HG03095 (cell line): ENCODE measurements at regions not wholly inside any gene's neighbourhood (a gene's known extent, or its start where the extent isn't known, plus 50 kb on each side); places are given as distances from the start of the nearest gene placed in this dataset.

Experiments used
- ATAC-seq: cut with Tn5 transposase; IDR thresholded peaks from one replicate; pipeline ENCODE4 v1.9.1; 2021; ENCODE audit warnings: moderate library complexity; ENCODE audit not compliant: unreplicated experiment

DNA sequence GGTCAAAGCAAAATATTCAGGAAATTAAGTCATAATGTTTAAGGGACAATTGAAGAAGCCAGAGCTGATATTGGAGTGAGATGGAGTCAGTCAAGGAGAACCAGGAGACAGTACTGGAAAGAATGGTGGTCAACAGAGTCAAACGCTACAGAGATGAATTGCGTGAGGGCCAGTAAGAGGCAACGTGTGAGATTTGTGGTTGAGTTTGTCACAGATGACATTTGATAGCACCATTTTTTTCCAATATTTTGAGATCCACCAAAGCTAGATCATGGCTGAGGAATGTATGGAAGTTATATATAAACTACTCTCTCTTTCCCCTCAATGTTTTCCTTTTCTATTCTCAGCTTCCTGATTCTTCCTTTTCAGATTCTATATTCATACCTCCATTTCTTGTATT, 375.1 kb upstream of the ROBO2 start:
- no peak for ATAC-seq

- no peak for ATAC-seq
Observed at GRCh38 chr3:76668653-76669052, 371.2 kb upstream of the ROBO2 start.

- no peak for ATAC-seq
Observed at GRCh38 chr3:76669322-76669721, 370.6 kb upstream of the ROBO2 start.

- ATAC-seq = no peak
Observed at GRCh38 chr3:76673171-76673570, 366.7 kb upstream of the ROBO2 start.

- ATAC-seq = no peak
Observed at GRCh38 chr3:76679541-76679940, 360.4 kb upstream of the ROBO2 start.

- no peak for ATAC-seq
Observed at GRCh38 chr3:76683256-76683655, 356.6 kb upstream of the ROBO2 start.

GRCh38 chr3:76684946-76685345, 355.0 kb upstream of the ROBO2 start:
- ATAC-seq = no peak

- ATAC-seq = no peak
Observed at GRCh38 chr3:76685858-76686257, 354.0 kb upstream of the ROBO2 start.

DNA sequence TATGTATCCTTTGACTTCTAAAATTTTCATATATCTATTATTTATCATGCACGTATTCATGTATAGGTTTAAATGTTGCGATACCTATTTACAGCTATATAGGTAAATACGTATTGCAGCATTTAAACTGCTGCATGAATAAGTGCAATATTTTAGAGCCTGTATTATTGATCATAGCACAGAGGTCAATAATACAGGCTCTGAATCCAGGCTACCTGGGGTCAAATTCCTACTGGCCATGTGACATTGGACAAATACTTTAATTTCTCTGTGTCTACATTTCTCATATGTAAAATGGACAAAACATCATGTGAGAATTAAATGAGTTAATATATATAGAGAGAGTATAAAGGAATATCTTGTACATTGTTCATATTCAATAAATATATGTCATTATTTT, 352.9 kb upstream of the ROBO2 start:
- ATAC-seq = no peak

GRCh38 chr3:76694063-76694462, 345.8 kb upstream of the ROBO2 start:
- ATAC-seq = no peak

DNA sequence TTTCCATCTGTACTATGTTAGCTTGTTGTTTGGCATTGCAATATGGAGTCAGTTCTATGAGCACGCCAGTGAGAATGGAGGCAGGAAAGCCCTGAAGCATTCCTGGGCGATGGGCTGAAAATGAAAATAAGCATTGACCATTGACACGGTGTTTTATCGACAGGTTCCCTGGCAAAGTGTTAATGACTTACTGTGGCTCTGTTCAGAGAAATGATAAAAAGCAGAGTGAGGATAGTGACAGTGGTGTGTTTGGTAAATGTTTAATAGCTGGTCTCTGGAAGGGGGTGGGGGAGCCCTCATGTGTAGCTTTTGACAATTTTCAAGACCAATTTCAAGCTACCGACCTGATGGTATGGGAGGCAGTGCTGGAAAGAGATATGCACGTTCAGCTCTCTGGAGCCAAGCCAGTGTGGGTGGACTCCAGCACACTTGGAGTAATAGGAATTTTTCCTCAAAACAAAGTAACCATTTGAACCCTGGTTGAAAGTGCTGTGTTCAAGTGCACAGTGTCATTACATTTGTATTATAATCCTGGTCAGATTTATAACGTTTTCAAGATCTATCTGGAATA, 341.7 kb upstream of the ROBO2 start:
- no peak for ATAC-seq

DNA sequence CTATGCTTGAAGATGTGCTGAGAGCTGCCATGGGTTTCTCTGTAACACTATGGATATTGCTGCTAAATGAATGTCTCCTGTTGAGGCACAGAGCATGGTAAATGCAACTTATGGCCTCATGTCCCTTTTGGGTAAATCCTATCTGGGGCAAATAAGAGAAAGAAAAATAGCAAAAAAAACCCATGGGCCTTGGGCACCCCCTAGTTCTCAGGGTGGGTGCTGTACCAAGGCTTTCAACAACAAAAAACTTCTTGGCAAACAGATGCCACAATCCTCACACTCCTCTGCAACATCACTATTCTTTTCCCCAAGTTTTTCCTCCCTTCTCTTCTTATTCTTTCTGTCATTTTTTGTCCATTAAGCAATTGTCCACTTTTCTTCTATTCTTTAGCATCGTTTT, 340.1 kb upstream of the ROBO2 start:
- ATAC-seq = no peak

DNA sequence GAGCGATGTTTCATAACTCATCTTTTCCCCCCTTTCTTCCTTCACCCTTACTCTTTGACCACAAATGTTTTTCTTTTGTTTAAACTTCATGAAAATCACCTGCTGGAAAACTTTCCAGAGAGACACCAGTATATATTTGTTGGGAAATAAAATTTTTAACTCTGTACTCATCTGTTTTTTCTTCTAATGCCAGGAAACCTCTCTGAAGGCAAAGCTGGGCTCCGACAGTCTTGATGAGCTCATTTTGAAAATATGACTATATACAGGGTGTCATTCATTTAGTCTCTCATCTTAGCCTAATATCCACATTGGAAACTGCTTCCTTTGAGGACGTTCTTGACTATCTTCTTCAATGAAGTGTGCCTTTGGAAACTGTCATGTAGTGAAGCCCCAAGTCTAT, 339.6 kb upstream of the ROBO2 start:
- ATAC-seq = no peak

DNA sequence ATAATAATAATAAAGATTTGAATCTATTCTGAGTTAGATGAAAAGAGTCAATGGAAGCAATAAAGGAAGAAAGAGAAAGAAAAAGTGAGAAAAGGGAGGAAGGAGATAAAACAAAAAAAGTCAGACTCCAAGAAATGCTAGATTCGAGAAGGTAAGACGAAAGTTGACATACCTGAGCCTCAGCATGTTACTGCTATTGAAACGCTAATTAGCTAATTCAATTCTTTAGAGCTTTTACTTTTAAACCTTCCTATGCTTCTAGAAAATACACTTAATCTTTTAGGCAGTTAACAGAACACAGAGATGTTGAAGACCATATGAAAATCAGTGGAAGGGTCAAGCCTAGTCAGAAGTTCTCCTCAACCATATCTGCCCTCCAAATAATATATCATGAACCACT, 337.2 kb upstream of the ROBO2 start:
- ATAC-seq = no peak

DNA sequence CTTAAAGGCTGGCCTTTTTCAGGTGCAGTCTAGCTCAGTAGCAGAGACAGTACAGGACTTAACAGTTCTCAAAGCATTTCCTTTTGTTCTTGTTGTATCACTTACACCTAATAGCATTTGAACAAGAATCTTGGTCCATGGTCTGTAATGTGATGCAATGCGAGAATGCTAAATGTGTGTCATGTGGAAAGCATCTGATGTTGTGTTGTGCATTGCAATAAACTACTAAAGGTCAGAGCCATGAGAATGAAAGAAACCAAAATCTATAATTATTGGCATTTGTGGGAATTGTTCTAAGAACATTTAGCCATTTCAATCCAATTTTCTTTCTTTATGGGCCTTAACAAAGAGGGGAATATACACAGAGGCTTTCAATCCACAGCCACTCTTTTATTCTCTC, 324.5 kb upstream of the ROBO2 start:
- ATAC-seq = no peak

DNA sequence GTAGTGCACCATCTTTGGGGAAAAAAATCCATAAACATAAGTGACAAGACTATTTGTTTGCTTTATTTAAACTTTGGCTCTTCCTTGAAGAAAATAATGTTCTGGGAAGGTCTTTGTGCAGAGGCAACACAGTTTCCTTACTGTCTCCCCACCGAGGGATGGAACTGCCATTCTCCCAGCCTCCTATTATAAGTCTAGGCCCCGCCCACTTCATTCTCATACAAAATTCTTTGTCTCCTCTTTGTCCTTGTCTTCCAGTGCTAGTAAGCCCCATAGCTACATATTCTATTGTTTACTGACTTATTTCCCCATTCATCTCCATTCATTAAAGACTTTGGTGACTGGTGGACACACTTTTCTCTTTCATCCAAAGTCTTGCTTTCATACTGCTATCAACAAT, 316.5 kb upstream of the ROBO2 start:
- ATAC-seq = no peak

- no peak for ATAC-seq
Observed at GRCh38 chr3:76724075-76724474, 315.8 kb upstream of the ROBO2 start.

DNA sequence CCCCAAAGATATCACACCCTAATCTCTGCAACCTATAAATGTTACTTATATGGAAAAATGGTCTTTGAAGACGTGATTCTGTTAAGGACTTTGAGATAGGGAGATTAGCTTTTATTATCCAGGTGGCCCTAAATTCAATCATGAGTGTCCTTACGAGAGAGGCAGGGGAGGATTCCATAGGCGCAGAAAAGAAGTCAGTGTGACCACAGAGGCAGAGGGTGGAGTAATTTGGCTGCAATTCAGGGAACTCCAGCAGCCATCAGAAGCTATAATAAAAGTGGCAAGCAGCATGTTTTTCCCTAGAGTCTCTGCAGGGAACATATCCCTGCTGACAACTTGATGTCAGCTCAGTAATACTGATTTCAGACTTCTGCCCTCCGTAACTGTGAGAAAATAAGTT, 315.2 kb upstream of the ROBO2 start:
- ATAC-seq = no peak

- ATAC-seq = no peak
Observed at GRCh38 chr3:76726034-76726433, 313.9 kb upstream of the ROBO2 start.

DNA sequence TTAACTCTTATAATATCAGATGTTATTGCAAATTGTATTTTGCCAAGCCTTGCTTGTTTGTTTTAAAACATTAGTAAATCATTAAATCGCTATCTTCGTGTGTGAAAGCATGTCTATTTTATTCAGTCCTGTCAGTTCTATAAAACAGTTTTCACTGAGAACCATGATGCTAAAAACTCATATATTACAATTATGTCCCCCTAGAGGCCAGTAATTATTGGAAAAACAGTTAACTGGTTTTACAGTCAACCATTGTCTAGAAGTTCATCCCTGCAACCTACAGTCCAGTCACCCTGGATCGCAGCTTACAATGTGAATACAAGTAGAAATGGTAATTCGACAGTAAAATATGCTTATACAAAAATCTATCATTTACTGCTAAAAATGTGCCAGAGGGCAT, 311.5 kb upstream of the ROBO2 start:
- no peak for ATAC-seq

DNA sequence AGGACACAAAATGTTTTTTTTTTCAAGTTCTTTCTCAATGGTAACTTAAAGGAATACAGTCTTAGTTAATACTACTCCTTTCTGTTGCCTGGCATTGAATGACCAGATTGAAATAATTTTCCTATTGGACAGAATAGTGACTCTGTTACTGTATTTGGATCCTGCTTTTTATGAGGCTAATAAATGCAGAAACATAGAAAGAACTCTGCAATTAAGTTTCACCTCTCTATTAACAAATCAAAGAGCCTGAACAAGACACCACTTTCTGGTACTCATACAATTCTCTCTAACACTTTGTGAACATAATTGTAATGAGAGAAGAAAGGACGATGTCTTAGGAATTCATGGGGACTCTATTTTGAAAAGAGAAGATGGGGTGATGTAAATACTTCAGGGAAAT, 308.4 kb upstream of the ROBO2 start:
- no peak for ATAC-seq

DNA sequence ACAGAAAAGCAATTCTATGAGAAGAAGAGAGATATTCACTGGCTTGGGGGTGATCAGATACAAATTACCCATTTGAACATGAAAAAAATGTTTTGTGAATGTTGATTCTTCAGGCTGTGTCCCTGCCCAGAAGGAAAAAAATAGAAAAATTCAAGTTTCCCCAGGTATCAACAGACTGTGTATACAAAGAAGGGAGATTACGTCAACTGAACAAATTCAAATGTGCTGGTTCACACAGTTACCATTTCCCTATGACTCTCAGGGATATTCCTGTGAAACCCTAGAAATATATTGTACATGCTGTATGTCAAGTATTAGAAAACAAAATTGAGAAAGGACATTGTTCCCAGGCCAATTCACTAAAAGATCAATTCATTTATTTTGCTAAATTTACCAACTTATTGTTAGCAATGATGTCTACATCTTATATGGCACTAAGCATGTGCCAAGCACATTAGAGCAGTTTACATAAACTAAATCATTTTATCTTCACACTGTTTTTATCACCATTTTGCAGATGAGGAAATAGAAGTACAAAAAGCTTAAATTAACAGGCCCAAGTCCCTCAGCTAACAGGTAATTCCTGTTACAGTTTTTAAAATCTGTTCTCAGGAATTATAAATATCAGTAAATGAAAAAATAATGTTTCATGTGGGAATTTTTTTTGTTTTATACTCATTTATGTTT, 306.7 kb upstream of the ROBO2 start:
- no peak for ATAC-seq

- no peak for ATAC-seq
Observed at GRCh38 chr3:76735152-76735551, 304.7 kb upstream of the ROBO2 start.
